Stimulated activated CD4-positive, alpha-beta T cell treated with anti-CD3 and anti-CD28 coated beads, Interleukin-4, amount 100 ng/mL, for 4 hours (primary cell): ENCODE measurements at regions not wholly inside any gene's neighbourhood (a gene's known extent, or its start where the extent isn't known, plus 50 kb on each side); places are given as distances from the start of the nearest gene placed in this dataset.
A peak's percentile ranks its signal among the peaks of the same experiment; 100 is the strongest.
"Not testable (repeated sequence)": the region's sequence is repeated elsewhere in the genome, so short reads cannot be mapped to it uniquely, and the experiment has no call there.

ENCODE experiments used
- DNase-seq, 2 experiments: peaks; one replicate each; pipeline ENCODE4 v3.0.0-alpha.2; 2020

DNA sequence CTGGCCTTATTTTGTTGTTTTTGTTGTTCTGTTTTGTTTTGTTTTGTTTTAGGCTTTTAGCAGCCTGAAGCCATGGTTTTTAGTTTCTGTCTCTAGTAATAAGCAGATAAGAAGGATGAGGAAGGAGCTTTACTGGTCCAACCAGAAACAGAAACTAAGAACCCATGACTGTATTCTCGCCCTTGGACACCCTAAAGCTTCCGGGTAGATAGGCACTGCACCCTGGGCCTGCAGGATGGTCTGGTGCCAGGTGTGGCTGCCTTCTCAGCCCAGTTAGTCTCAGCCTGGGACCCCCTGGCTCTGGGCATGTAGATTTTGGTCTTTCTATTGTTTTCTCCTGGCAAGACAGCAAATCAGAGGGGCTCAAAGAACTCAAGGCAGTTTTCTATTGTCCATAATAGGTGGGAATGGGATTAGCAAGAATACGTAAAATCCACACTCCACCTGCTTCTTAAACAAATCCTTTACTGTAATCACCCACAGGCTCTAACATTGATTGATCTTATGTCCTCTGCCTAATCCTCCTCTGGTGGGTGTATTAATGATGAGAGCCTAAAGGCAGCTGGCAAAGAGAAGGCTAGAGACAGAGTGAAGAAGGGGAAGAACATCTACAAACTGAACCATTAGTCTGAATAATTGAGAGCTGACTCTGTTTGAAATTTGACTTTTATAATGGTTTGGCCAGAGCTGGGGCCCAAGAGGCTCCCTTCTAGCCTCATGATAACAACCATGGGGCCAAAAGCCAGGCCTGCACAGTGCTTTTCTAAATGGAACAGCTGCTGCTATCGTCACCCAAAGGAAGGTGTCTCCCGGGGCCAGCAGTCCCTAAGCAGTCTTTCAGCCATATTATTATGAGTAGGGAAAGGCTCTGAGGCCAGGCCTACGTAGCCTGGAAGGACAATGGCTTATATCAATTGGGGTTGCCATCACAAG lies 106.8 kb upstream of the ATP1A1 start:
- no peak for DNase-seq

DNA sequence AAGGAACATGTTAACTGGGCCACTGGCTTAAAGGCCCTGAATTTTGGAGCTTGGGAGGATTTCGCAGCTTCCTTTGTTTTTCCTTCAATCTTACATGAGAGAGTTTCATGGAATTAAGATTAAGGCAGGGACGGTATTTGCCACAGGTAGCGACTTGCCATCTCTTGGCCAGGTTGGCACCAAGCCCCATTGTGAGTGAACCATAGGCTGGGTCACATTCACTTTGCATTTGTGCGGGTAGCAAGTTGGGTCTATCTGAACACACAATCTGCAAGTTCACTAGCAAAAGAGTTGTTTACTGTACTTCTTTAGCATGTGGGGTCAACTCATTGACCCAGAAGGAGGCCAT lies 106.2 kb upstream of the ATP1A1 start:
- no peak for DNase-seq

DNA sequence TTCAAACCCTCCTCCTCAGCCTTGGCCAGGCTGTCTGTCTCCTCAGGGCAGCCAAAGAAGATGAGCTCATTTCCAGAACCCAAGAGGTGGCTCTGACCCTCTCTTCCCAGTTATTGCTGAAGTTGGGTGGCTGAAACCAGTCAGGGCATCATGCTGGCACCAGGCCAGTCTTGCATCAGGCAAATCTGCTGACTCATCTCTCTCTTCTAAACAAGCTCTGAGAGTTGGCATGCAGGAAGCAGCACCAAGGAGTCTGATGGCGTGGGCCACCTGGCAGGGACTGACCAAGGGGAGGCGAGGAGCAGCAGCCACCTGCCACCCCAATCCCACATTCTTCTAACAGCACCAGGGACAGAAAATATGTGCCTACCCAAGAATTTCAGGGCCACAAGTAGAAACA lies 104.8 kb upstream of the ATP1A1 start:
- peak in 1 of 2 experiments; percentile 21 for DNase-seq

DNA sequence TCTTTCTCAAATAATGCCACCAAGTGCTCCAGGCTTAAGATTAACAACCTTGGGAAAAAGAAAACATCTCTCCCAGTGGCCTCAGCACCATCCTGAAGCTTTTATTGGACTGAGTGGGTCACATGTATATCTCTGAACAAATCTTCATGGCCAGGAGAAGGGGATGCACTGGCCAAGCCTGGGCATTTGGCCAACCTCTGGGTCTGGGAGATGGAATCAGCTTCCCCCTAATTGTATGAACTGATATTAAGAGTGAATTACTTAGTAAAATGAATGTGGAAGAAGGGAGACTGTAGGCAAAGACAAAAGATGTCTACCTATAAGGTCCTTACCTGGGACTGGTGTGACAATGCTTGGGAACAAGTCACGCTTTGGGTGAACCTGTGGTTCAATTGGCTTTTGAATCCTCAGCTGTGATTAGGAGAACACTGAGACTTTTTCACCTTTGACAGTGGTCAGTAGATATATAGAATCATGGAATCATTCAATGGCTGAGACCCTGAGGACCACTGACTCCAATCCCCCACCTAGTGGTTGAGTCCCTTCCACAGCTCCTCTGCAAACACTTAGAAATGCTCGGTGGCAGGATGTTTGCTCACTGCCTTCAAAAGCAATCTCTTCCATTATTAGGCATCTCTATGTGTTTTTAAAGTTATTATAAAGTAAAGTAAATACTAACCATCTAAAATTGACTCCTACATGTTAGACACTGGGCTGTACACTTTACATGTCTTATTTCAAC lies 102.6 kb upstream of the ATP1A1 start:
- DNase-seq, result no peak

DNA sequence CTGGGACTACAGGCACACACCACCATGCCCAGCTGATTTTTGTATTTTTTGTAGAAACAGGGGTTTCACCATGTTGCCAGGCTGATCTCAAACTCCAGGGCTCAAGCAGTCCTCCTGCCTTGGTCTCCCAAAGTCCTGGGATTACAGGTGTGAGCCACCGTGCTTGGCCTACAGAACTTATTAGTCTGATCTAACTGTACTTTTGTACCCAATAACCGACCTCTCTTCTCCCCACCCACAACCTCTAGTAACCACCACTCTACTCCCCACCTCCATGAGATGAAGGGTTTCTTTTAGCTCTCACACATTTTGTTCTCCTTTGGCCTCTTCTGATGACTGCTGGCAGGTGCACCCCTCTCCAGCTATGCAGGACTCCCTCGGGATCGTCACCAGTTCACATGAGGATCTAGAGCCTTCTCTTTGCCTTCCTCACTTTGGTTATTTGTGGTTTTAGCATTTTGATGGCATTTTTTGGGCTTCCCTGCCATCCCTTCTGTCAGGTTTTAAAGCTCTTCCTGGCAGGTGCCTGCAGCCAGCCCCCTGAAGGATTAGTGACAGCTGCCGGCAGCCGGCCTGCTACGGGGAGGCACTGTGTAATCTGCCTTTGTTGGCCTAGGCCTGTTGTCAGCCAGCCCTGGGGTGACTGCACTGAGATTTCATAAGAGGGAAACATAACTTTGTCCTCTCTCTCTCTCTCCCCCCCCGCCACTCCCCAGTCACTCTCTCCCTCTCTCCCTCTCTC lies 99.8 kb upstream of the ATP1A1 start:
- no peak for DNase-seq

DNA sequence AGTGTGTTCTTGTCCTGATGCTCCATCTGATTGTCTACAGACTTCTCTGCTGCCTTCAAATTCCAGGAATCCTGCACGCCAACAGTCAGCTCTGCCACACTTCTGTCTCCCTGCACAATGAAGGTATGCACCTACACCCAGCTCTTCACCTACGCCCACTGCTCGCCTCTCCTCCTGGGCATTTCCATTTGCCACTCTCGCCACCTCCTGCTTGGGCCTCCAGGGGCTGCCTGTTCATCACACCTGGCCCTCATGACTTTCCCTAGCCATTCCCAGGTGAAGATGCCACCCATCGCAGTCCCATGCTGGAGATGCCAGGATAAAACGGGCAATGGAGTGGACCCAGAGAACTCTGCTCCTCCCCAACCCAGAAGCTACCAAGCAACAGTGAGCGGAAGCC lies 96.5 kb upstream of the ATP1A1 start:
- DNase-seq, result no peak

DNA sequence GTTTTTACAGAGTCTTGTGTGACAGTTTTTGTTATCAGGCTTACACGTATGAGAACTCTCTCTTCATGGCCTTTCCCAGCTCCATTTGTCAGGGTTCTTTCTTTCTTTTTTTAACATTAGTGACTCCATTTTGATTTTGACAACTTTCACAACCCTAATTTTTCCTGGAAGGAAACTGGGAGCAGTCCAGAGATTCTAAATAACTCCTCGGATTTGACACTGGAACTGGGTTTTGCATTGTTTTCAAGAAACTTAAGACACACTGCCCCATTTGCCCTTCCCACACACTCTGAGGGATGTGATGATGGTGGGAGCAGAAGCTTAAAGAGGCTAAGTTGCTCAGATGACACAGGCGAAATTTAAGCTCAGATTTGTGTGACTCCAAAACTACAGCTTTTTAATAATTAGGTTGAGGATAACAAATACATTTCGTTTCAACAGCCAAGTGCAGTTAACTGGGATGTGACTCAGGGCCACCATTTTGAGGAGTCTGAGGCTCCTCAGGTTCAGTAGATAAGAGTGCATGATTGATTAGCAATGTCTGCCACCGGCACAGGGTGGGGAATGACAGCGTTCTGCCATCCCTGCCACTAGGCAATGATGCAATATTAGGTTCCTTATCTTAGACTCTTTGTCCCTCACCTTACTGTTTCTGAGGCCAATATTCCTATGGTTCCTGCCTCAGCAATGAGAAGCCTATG lies 95.1 kb upstream of the ATP1A1 start:
- DNase-seq, result no peak

DNA sequence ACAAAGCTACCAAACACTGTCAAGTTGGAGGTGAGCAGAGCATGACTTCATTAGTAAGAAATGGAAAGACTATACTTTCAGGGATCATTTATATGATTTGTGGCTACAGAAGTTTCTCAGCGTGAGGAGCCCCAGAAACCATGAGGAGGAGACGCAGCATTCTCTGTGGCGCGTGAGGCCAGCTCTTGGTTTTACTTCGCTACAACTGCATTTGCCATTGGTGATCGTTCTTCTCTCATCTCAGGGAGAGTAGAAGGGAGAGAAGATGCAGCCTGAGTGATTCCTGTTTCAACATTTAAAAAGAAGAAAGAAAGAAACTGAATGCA lies 94.5 kb upstream of the ATP1A1 start:
- DNase-seq, result no peak

DNA sequence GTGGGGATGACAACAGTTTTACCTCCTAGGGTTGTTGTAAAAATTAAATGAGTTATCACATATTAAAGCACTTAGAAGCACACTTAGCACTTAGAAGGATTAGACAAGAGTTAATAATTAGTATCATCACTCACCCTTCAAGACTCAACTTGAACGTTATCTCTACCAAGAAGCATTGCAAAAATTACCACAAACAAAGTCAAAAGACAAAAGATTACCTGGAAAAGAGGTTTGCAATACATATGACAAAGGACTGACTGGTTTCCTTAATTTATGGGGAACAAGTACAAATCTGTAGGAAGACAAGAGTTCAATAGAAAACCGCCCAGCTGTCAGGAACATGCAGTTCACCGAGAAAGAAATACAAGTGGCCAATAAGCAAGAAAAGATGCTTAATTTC lies 93.3 kb upstream of the ATP1A1 start:
- DNase-seq, result no peak

DNA sequence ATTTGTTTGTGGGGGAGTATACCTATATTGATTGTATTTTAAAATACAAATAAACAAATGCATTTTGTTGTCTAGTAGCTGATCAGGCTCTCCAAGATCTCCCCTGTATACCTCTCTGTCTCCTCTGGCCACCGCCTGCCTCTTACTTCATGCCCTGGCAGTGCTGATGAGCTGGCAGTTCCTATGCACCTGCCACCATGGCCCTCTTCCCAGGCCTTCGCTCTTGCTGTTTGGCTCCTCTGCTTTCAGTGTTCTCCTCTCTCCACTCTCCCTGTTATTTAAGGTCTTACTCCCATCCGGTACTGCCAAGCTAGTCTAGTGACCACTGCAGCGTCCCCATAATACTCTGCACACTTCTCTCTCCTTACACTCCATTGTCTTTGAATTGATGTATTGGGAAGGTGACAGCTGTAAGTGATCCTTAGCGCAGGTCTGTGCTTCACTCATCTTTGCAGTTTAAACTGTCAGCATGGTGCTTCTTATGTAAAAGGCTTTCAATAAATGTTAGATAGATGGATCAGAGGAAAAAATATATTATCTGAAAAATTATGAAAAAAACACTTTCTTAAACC lies 88.1 kb upstream of the ATP1A1 start:
- DNase-seq, result no peak

DNA sequence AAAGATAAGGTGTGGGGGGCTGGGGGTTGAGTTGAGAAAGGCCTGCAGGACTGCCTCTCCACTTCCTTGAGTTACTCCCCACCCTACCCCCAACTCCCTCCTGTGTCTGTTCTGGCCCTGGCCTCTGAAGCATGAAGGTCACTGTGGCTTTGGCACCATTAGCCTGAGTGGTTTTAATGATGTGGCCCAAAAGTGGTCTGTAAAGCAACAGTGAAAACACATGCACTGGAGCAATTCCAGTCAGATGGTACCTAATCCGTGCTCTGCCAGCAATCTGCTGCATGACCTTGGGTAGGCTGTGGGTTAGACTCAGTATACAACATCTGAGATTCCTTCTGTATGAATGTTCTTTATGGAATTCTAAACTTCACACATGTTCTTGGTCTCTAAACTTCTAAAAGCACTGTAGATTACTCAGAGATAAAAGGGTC lies 86.5 kb upstream of the ATP1A1 start:
- no peak for DNase-seq

DNA sequence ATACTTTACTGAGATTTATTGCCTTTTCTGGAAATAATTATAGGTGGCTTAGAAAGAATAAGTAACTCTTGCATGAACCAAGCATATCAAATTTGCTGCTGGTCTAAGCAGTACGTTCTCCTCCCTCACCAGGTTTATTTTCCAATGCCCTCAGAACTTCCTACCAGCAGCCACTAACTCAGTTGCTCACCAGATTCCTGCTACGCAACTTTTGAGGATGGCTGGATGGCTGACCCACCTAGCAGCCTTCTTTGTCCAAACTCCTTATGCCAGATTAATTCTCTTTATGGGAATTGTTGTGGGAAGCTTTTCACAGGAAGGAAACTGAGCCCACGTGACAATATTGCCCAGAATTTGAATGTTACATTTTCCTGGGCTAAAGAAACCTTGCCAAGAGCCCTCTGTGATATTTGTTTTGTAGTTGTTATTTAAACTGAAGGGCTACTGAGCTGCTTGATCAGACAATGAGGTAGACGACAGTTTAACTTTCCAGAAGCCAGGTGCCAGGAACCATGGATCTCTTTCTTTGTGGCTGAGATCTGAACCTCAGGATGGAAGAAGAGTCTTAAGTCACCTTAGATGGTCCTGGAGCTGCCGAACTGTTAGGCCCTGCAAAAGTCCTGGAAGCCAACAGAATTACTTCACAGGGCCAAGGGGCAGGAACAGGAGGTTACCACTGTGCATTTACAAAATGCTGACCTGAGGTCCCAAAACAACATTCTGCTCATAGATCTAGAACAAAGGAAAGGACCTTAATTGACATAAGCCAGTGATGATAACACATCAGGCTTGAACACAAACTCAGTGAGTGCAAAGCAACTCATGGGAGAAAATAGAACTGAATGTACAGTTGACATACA lies 85.5 kb upstream of the ATP1A1 start:
- no peak for DNase-seq

DNA sequence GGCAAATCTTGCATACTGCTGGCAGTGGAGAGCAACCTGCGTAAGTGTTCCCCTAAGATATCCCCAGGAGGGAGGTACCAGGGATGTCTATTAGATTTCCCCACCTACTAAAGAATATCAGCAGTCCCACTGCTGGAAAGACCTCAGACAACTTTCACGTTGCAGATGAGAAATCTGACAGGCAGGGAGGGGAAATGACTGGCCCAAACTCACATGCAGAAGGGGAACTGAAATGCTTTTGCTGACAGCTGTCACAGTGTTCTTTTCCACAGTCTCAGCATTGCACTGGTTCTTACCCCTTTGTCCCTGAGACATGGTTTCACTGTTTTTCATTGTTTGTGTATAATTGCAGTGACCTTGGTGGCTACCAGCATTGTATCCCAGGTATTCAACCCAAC lies 84.8 kb upstream of the ATP1A1 start:
- DNase-seq, result no peak

DNA sequence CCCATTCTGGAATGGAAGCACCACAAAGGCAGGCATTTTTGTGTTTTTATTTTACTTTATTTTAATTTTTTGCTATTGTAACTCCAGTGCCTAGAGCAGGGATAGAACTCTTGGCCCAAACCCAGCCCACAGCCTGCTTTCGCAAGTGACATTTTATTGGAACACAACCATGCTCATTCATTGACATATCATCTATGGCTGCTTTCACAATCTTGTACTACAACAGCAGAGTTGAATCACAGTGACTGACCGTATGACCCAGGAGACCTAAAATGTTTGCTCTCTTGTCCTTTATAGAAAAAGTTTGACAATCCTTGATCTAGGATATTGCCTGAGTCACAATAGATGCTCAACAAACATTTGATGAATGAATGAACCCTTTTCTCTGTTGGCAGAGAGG lies 83.9 kb upstream of the ATP1A1 start:
- no peak for DNase-seq

DNA sequence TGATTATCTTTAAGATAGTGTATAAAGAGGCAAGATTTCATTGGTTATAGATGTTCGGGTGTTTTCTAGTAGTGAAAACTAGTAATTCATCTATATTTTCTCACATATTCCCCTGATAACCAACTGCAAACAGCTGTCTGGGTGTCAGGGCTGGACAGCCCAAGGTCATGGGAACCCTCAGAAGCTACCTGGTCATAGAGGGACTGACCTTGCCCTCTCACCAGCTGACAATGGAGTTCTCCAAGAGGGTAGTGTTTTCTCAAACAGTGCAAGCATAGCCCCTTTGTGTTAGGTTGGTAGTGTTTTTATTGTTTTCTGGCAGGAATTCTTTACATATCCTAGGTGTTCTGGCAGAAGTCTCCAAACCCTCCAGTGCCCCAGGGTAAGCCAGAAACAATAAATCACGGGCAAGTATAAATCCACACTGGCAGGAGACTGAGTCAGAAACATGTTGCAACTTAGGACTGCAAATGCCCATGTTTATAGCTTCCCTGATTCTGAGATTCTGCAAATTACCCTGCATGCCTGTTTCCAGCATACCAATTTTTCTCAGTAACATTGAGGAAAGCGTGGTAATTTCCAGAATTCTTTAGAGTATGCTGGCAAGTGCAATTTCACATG lies 82.8 kb upstream of the ATP1A1 start:
- DNase-seq, result no peak

DNA sequence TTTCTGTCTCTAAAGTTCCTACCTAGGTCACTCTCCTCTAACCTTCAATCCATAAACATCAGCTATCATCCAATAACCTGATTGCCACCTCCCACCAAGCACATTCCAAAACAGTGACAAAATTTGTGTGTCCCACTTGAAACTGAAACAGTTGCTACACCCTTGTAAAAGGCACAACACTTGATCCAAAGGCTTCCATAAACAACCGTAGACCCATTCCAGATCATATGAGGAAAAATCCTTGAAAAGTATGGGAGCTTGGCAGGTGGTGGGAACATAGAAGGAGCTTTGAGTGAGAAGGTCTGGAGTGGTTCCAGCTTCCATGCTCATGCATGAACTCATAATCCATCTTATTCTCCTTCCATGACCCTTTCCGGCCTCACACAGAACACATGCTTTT lies 82.0 kb upstream of the ATP1A1 start:
- DNase-seq, result no peak

DNA sequence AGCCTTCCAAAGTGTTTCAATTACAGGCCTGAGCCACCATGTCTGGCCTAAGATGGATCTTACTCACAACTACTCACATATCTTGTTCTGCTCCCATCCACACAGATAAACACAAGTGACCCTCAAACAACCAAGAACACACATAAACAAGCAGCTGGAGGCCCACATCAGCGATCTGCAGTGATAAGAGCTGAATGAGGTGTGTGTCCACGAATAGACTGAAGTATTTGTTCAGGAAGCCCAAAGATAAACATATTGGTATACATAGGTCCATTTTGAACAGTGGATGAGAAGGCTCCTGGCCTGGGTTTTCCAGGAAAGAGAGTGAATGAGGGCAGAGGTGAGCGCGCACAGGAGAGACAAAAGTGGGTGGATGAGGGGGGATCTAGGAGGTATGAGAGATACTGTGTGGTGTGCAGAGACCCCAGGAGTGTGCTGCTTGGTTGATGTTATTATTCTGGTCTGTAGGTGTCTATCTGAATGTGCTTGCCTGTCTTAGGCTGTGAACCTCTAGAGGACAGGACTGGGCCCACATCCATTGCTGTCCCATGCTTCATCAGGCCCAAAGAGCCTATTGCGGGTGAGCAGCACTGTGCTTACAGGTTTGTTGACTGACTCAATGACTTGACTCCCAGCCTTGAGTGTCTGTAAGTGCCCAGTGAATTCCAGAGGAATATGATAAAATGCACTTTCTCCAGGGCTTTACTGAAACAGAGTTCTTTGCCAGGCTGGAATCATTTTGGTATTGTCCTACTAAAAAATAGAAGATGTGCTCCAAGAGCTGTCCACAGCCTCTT lies 79.9 kb upstream of the ATP1A1 start:
- no peak for DNase-seq

DNA sequence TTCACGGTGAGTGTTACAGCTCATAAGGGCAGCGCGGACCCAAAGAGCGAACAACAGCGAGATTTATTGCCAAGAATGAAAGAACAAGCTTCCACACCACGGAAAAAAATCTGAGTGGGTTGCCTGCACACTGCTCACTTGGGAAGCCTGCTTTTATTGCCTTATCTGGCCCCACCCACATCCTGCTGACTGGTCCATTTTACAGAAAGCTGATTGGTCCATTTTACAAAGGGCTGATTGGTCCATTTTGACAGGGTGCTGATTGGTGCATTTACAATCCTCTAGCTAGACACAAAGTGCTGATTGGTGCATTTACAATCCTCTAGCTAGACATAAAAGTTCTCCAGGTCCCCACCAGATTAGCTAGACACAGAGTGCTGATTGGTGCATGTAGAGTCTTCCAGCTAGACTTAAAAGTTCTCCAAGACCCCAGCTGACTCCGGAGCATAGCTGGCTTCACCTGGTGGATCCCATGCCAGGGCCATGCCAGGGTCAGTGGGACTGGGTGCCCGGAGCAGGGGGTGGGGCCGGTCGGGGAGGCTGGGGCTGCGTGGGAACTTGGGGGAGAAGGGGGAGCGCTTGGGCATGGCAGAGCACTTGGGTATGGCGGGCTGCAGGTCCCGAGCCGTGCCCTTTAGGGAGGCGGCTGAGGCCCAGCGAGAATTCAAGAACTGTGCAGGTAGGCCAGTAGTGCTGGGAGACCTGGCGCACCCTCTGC lies 75.4 kb upstream of the ATP1A1 start:
- no peak for DNase-seq

DNA sequence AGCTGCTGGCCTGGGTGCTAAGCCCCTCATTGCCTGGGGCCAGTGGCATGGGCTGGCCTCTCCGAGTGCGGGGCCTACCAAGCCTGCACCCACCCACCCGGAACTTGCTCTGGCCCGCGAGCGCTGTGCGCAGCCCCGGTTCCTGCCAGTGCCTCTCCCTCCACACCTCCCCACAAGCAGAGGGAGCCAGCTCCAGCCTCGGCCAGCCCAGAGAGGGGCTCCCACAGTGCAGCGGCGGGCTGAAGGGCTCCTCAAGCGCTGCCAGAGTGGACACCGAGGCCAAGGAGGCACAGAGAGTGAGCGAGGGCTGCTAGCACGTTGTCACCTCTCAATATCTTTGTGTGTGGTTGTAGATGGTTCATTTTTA lies 74.8 kb upstream of the ATP1A1 start:
- DNase-seq, result not testable (repeated sequence)

DNA sequence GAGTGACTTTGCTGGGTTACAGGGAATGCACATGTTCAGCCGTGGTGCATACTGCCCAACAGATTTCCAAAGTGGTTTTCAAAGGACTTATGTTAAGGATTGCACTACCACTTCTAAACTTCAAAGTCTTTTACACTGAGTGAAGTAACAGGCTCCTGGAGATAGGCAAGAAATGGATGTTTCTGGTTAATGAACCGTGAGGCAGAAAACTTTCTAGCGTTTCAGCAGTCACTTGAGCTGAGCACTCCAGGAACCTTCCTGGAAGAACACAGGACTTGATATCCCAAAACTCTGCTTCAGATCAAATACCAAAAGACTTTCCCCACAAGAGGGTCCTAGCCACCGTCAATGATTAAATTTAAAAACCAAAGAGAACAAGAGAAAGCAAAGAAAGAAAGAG lies 74.3 kb upstream of the ATP1A1 start:
- no peak for DNase-seq
